HG03457 (cell line): ENCODE measurements at regions not wholly inside any gene's neighbourhood (a gene's known extent, or its start where the extent isn't known, plus 50 kb on each side); places are given as distances from the start of the nearest gene placed in this dataset.

Experiments used
- ATAC-seq: cut with Tn5 transposase; IDR thresholded peaks from one replicate; pipeline ENCODE4 v1.9.1; 2021; ENCODE audit warnings: moderate number of reproducible peaks; ENCODE audit not compliant: unreplicated experiment

DNA sequence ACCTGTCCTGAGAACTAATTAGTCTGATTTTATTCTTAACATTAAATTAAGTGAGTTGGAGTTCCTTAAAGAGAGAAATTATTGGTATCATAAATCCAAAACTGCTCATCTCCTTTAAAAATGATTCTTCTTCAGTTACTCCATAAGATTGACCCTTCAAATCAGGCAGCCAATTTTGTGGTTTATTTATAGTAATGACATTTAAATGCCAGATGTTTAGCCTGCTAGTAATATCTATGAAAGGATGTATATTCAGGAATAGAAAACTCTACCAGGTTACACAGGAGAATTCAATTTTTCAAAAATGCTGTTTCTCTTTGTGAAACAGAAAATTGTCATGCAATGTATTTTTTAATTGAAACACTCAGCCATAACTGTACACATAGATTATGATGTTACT, 457.8 kb upstream of the ROBO2 start:
- ATAC-seq: no peak

DNA sequence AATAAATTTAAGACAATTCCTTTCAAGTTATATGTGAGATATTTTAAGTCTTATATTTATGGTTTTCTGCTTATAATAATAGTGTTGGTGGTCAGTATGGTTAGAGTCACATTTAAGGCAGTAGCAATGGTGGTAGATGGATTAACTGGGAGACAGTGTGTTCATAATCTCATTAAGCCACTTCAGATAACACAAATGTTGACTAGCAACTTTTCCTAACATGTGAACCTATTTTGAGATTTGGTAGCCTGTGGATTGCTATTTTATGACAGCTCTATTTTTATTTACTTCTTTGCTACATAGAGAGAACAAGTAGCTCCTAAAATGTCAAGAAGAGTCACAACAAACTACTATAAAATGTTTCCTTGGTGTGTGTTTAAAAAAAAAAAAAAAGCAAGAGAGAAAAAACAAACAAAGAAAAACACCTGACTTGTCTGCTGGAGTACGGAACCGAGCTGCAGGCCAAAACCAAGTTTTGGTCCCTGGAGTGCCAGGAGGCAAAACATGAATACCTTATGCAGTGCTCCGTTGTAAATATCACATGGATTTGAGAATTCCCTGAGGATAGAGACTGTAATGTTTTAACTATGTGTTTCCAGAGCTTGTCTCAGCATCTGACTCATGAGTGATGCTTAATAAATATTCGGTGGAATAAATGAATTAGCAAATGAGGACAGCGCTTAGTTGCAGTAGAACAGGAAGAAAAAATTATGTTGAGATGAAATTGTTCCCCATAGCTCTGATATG, 457.1 kb upstream of the ROBO2 start:
- ATAC-seq: no peak

DNA sequence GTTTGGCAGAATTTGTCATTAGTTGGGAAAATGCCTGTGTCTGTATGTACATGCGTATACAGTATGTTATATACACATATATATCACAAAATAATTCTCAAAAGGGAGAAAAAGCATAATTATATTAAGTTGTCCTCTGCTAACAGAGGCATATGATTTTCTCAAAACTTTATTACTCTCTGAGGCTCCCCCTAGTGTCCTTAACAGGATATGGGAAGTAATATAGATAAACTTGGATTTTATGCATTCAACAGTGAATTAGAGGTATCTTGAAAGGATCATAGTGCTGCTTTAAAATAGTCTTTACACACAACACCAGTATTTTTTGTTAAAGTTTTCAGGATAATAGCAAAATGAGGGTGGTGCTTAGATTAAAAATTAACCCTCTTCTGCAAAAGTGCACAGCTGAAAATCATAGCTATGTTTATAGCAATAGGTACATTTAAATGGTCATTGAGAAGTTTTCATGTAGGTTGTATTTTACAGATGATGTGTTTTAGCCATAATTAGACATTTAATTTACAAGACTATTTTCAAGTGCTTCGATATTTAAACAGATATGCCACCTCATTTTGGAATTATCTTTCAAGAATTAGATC, 454.0 kb upstream of the ROBO2 start:
- no peak for ATAC-seq

DNA sequence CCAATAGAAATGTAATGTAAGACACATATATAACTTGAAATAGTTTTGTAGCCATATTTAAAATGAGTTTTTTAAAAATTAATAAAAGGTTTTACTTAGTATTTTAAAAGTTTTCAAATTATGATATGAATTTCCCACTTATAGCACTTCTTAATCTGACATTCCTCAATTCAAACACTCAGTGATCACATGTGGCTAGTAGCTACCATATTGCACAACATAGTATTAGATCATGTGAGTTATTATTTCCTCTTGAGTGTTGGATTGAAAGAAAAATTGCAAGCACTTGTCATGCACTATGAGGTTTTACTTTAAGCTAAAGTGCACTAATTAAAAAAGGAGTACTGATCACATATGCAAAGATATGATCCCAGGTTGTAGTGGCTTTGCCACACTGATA, 453.4 kb upstream of the ROBO2 start:
- ATAC-seq: no peak

DNA sequence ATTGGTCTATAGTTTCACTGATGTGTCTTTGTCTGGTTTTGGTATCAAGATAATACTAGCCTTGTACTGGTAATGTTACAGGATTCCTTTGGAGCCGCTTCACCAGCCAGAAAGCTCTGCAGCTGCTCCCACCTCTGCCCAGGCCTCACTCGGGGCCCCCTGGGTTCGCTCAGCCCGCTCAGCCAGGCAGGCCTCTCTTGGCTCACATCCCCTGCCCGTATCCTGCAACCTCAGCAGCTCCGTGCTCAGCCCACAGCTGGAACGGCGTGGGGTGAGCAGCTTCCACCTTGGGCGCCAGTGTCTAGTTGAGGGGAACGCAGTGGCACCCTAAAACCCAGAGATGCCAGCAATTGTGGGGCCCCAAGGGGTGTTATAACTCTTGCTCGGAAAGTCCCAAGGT, 429.7 kb upstream of the ROBO2 start:
- ATAC-seq: no peak

DNA sequence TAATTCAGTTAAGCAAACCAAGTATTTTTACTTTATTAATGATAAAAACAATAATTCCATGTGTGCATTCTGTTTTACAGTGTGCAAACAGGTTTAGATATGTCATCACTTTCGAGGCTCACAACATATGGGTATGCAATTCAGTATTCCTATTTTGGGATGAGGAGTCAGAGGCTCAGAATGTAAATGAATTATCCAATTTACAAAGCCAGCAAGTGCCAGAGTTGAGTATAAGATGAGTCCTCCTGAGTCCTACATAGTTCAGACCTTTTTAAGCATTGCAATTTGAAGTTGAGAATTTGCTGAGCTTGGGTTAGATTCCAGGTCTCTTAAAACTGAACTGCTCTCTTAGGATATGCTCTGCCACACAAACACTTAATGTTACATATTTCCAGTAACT, 424.2 kb upstream of the ROBO2 start:
- ATAC-seq: no peak

DNA sequence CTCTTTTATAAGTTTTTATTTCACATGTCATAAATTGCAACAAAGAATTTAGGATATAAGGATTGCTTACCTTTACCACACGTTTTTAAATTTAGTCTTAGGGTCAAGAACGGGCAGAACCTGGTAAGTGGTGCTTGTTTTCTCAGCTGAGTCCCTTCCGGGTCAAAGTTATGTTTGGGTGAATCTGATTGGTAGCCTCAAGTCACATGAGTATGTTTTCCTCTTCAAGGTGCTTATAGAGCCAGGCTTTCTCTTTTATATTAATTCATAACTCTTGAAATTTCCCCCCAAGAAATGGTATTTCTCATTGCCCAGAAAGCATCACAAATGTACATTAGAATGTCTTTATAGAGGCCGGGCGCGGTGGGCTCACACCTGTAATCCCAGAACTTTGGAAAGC, 415.7 kb upstream of the ROBO2 start:
- ATAC-seq: no peak

DNA sequence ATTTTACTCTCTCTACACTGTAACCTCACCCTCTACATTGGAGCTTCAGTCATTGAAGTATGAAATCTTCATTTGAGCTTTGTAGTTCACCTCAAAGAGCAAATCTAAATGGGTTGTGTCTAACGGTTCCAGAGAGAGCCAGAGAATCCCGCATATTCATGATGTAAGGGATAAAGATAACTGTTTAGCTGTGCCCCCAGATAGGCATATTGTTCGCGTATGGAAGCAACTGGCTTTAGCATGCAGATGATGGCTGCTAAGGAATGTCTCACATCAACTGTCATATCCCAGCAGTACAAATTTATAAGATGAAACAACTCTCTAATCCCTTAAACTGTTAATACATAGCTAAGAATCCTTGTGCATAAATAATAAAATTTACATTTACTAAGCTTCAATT, 412.7 kb upstream of the ROBO2 start:
- no peak for ATAC-seq

DNA sequence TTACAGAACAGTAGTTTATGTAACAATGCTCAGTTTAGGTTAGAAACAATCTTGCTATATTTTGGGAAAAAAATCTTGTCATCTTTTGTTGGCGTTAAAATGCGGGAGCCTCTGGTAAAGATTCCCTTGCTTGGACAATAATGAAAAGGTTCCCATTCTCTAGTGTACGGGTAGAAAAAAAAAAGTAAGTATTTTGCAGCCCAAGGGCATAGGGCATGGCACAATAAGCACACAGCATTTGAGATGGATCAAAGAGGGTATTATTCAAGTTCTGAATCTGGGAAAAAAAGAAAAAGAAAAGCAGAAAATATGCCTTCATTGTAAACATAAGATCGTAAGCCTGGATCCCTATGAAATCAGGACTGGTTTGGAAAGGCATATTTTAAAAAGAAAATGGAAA, 408.6 kb upstream of the ROBO2 start:
- no peak for ATAC-seq

DNA sequence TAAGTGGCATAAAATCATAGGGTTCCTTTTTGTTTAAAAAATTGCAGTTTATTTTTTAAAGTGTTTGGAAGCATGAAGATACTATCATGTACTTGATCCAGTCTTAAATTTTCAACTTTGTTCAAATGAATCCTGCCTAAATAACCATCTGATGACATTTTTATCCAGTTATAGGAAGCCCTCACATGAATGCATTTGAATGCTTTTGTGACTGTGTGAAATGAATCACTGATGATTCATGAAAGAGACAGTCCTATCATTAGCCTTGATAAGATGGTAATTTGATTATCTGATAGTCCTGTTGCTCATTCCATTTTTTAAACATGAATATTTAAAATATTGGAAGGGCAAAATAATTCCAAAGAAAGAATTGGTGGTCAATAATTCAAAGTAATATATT, 401.9 kb upstream of the ROBO2 start:
- no peak for ATAC-seq

DNA sequence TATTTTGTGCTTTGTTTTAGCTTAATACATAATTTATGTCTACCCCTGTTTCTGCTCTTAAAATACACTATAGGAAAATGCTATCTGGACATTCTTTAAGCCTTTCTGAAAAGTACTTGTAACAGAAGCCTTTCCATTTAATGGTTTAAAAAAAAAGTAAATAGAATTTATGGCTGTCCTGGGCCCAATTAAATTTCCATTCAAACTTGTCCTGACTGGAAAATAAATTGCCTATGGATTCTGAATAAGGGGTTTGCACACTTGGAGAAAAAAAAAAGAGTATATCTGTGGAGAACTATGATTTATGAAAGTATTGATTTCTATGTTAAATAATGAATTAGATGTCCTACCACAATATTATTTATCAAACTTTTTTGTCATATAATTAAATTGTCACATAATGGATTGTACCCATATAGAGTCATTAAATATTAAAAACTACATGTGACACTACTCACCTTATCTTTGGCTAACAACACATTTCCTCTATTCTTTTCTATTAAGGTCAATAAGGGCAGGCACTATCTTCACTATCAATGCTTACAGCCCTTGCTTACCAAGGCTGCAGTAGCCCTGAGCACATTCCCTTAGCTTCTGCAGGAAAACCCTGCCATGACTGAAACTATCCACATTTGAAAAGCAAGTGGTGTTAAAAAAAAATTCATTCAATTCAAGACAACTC, 396.1 kb upstream of the ROBO2 start:
- ATAC-seq: no peak

DNA sequence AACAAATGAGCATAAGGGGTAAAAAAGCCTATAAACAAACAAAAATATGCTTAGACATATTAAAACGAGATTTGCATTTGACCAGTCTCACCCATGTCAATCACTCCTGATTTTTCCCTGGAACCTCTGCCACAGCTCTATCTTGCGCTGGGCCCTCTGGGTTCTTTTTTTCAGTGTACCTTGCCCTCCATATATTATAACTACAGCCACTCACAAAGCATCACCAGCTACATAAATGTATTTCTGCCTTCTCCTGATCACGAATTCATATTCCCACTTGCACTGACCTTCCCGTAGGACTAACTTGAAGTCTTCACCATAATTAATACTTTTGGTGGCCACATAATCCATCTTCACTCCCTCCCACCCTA, 395.6 kb upstream of the ROBO2 start:
- no peak for ATAC-seq

DNA sequence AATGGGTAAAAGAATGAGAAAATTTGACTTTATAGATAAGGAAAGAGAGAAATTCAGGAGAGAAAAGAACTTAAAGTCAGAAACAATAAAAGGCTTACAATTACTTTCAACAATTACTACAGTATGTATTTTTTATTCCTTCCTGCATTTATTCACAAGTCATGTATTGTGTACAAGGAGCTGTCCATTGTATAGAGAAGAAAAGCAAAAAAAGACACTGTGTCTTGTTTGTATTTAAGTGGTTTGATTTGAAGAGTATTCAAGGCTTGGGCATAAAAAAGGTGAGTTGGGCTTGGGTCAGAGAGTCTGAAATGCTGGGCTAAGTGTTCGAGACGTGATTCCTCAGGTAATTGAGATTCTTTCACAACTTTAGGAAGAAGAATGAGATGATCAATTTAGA, 394.2 kb upstream of the ROBO2 start:
- ATAC-seq: no peak

DNA sequence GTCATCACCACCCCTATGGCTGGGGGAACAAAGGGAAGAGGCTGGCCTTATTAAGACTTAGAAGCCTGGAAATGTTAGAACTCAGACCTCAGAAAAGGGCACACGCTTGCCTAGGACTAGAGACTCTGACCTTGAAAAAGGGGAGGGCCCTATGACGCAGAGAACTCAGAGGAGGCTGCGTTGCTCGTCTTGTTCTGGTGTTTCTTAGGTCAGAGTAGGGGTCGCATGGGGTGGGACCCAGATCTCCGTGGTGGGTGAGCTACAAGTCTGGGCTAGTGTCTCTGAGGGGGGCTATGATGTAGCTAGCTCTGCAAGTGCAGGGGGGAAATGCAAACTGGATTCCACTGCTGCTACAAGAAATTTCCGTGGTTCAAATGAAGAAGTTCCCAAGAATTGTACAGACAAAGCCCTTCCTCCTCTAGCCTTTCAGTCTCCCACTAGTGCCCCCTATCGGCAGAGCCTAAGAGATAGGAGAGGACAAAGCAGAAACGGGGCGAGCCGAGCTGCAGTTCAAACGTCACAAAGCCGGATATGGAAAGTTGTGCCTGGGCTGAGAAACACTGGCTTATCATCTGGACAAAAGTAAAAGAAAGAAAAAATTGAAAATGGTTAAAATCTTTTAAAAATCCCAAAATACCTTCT, 392.9 kb upstream of the ROBO2 start:
- ATAC-seq: no peak

DNA sequence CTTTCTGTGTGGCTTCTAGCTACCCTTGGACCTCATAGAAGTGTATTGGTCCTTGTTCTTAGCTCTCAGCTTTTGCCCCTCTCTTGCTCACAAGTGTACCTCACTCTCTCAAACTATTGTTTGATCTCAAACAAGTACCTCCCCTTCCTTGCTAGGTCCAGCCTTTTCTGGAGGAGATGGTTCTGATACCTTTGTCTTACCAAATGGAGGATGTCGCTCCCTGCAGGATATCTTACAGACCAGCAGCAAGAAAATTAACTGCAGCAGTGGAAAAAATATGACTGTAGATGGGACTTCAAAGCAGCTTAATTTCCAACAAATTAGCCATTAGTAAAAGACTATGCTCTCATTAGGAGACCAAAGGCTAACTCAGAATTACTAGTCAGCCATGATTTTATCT, 388.1 kb upstream of the ROBO2 start:
- no peak for ATAC-seq

DNA sequence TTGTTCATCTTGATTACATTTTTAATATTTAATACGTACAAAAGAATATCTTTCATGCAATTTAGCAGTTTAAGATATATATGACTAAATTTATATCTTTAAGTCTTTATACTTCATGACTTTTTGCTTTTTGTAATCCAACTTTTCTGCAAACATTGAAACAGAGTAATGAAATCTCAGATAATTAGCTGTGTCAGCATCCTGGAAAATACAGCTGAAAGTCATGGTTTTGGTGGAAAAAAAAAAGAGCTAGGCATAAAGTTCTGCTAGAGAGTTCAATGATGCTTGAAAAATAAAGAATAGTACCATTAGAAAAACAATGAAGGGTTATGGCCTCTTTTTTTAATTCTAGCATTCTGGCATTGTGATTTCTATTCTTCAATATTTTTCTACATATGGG, 387.4 kb upstream of the ROBO2 start:
- no peak for ATAC-seq

DNA sequence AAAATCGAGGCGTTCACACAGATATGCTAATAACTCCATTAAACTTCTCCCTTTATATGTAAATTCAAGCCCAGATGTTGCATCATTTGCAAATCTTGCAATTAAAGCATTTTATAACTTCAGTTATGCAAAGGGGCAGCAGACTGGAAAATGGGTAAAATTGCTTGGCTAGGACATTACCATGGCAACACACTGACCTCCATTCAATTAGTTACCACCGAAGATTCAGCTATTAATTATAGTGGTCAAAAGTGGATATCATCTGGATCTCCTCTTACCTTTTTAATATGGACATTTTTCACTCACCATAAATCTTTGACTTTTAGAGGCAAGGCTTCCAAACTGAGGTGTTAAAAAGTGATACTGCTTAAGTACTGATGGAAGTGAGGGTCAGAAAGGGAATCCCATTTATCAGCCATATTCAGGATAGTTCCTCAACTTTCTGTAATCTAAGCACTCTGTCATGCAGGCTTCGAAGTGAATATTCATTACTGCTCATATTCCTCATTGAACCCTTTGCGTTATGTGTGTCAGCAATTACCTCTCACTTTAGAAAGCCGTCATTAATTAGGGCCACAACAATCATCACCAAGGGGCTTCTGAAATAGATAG, 386.2 kb upstream of the ROBO2 start:
- no peak for ATAC-seq

DNA sequence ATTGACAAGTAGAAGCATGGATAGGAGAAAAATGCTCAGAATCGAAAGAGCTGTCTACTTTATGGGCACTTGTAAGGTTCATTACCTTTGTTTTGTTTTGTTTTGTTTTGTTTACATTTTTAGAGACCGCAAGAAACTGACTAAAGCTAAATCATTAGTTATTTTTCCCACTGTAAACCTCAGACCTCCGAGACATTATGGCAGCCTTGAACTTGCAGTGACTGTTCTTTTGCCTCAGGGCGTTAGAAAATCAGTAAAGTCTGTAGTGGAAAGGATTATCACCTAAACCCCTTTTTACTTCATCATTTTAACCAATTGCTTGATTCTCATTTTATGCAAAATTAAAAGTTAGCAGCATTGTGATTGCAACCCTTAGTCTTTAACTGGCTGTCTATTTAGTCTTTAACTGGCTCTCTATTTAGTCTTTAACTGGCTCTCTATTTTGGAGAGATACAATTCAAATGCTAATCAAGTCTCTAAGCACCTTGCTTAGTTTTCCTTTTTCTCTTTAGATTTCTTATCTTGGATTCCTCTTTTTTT, 383.3 kb upstream of the ROBO2 start:
- no peak for ATAC-seq

DNA sequence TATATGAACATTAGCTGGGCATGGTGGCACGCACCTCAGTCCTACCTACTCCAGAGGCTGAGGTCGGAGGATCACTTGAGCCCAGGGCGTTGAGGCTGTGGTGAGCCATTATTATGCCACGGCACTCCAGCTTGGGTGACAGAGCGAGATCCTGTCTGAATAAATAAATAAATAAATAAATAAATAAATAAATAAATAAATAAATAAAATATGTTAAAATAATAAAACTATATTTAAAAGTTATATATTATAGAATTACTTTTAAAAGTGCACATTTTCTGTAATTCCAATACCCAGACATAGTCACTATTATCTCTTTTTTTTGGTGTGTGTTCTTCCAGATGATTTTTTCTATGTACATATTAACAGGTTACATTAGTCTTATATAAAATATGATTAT, 382.0 kb upstream of the ROBO2 start:
- ATAC-seq: no peak

DNA sequence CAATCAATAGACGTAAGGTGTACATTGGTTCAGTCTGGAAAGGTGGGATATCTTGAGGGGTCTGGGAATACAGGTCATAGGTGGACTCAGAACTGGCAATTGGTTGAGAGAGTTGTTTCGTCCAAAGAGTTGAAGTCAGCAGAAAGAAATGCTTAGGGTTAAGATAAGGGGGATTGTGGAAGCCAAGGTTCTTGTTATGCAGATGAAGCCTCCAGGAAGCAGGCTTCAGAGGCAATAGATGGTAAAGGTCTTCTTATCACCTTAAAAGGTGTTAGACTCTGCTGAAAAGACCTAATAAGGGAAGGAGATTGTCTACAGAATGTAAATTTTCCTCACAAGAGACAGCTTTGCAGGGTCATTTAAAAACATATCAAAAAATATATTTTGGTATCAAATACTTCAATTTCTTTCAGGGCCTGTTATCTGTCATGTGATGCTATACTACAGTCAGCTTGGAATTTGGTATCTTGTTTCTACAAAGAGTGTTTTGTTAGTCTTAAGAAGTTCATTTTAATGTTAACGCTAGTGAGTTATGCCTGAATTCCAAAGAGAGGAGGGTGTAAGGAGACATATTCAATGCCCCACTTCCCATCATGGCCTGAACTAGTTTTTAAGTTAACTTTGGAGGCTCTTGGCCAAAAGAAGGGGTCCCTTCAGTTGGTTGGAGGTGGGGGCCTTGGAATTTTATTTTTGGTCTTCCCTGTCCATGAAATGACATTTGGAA, 378.2 kb upstream of the ROBO2 start:
- no peak for ATAC-seq

DNA sequence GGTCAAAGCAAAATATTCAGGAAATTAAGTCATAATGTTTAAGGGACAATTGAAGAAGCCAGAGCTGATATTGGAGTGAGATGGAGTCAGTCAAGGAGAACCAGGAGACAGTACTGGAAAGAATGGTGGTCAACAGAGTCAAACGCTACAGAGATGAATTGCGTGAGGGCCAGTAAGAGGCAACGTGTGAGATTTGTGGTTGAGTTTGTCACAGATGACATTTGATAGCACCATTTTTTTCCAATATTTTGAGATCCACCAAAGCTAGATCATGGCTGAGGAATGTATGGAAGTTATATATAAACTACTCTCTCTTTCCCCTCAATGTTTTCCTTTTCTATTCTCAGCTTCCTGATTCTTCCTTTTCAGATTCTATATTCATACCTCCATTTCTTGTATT, 375.1 kb upstream of the ROBO2 start:
- no peak for ATAC-seq
